IMR-90 (cell line): ENCODE measurements at regions not wholly inside any gene's neighbourhood (a gene's known extent, or its start where the extent isn't known, plus 50 kb on each side); places are given as distances from the start of the nearest gene placed in this dataset.

ENCODE experiments used
- CEBPB ChIP-seq: IDR thresholded peaks from 2 replicates; pipeline ENCODE4 v1.6.1; 2012; ENCODE audit warnings: low read depth, low read length, improper control_type of control experiment
- CHD1 ChIP-seq: IDR thresholded peaks from 2 replicates; pipeline ENCODE4 v1.6.1; 2012; ENCODE audit warnings: low read depth, low read length, improper control_type of control experiment
- CTCF ChIP-seq: conservative IDR thresholded peaks from 2 replicates; pipeline ENCODE4 v1.5.1; 2012; ENCODE audit warnings: mild to moderate bottlenecking, low read depth, low read length, improper control_type of control experiment
- ELK1 ChIP-seq: fragments of 150-350 bp; IDR thresholded peaks from 2 replicates; pipeline ENCODE4 v1.6.1; 2016; ENCODE audit warnings: low read depth, mild to moderate bottlenecking, low read length, moderate library complexity, borderline replicate concordance
- MAZ ChIP-seq: IDR thresholded peaks from 2 replicates; pipeline ENCODE4 v1.6.1; 2012; ENCODE audit warnings: low read depth, mild to moderate bottlenecking, low read length, improper control_type of control experiment, moderate library complexity, borderline replicate concordance
- NFE2L2 ChIP-seq: fragments of 150-350 bp; IDR thresholded peaks from 2 replicates; pipeline ENCODE4 v1.6.1; 2016; ENCODE audit warnings: low read depth, mild to moderate bottlenecking, low read length
- RFX5 ChIP-seq: IDR thresholded peaks from 2 replicates; pipeline ENCODE4 v1.8.0; 2012; ENCODE audit warnings: low read depth, mild to moderate bottlenecking, low read length, moderate library complexity

GRCh38 chr1:71196685-71197084 lies 115.8 kb upstream of the ZRANB2 start:
- TF ChIP-seq CTCF: peak; percentile 60
- TF ChIP-seq CEBPB: no peak
- no peak for TF ChIP-seq RFX5
- TF ChIP-seq NFE2L2: no peak
- no peak for TF ChIP-seq CHD1
- TF ChIP-seq MAZ: no peak
- TF ChIP-seq ELK1: no peak
